Gastroesophageal sphincter (tissue), 3 donors: ENCODE measurements at regions not wholly inside any gene's neighbourhood (a gene's known extent, or its start where the extent isn't known, plus 50 kb on each side); places are given as distances from the start of the nearest gene placed in this dataset.

Source experiments
- POLR2A ChIP-seq, 2 donors: fragments of 450-650 bp; IDR thresholded peaks; one replicate each; pipeline ENCODE4 v1.6.1; 2017; ENCODE audit warnings: antibody characterized with exemption in 2 of 2, mild to moderate bottlenecking in 2 of 2, moderate library complexity in 1 of 2
- TF ChIP-seq, protein P1 (sequence below), 4 experiments: fragments of 200-600 bp in 2 of 4; fragments of 450-650 bp in 2 of 4; sonication (generic) in 1 of 4; IDR thresholded peaks; one replicate each; pipeline ENCODE4 v1.5.1; 2017 to 2019; ENCODE audit warnings: antibody characterized with exemption in 4 of 4, mild to moderate bottlenecking in 2 of 4, moderate library complexity in 2 of 4

DNA sequence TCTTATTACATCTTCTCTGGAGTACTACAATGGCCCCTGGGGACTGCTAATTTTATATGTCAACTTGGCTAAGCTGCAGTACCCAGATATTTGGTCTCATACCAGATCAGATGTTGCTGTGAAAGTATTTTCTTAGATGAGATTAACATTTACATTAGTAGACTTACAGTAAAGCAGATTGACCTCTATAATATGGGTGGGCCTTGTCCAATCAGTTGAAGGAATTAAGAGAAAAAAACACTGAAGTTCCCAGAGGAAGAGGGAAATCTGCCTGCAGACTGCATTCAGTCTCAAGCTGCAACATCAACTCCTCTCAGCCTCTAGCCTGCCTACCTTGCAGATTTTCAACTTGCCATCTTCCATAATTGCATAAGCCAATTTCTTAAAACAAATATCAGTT, 430.1 kb downstream of the MED13L start:
- TF ChIP-seq POLR2A (IDR thresholded peaks at IDR 0.05) = no peak
- TF ChIP-seq, protein P1, sequence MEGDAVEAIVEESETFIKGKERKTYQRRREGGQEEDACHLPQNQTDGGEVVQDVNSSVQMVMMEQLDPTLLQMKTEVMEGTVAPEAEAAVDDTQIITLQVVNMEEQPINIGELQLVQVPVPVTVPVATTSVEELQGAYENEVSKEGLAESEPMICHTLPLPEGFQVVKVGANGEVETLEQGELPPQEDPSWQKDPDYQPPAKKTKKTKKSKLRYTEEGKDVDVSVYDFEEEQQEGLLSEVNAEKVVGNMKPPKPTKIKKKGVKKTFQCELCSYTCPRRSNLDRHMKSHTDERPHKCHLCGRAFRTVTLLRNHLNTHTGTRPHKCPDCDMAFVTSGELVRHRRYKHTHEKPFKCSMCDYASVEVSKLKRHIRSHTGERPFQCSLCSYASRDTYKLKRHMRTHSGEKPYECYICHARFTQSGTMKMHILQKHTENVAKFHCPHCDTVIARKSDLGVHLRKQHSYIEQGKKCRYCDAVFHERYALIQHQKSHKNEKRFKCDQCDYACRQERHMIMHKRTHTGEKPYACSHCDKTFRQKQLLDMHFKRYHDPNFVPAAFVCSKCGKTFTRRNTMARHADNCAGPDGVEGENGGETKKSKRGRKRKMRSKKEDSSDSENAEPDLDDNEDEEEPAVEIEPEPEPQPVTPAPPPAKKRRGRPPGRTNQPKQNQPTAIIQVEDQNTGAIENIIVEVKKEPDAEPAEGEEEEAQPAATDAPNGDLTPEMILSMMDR (IDR thresholded peaks at IDR 0.05) = no peak
